ENCODE measurements at regions not wholly inside any gene's neighbourhood (a gene's known extent, or its start where the extent isn't known, plus 50 kb on each side); places are given as distances from the start of the nearest gene placed in this dataset.

- intact Hi-C loops (cut with DNase I) = no loop called here
- 88% methylated on average over 1 of the region's 1 CpG for WGBS
- DNase-seq = no peak
Measured at GRCh38 chr10:88170628-88171027, 307.2 kb downstream of the PTEN start.

GRCh38 chr10:88172159-88172558 lies 308.7 kb downstream of the PTEN start:
- DNase-seq (no peak), ATAC-seq (no peak)
- no peak overlapping the region for H3K27ac ChIP-seq (ENCODE audit: low read length)
- H3K4me1 ChIP-seq (ENCODE audit: control insufficient read depth, insufficient read depth, low read length) = no peaks in the 10 kb centered on the region
- no peaks in the 10 kb centered on the region for H3K27me3 ChIP-seq (ENCODE audit: control insufficient read depth, insufficient read depth)
- 44% methylated on average over 1 of the region's 1 CpG for WGBS
- H3K4me3 ChIP-seq (ENCODE audit: low read length) = no peak overlapping the region
- intact Hi-C loops (cut with DNase I) = no loop called here
- H3K9me3 ChIP-seq (ENCODE audit: control insufficient read depth, low read length) = no peaks in the 10 kb centered on the region

More at GRCh38 chr10:88170628-88171027, 307.2 kb downstream of the PTEN start:
- no peak for ATAC-seq
- Histone ChIP-seq H3K27ac (ENCODE audit: low read length) (no peak overlapping the region), H3K9me3 (ENCODE audit: control insufficient read depth, low read length) (no peaks in the 10 kb centered on the region), H3K4me3 (ENCODE audit: low read length) (no peak overlapping the region), H3K27me3 (ENCODE audit: control insufficient read depth, insufficient read depth) (no peaks in the 10 kb centered on the region), H3K4me1 (ENCODE audit: control insufficient read depth, insufficient read depth, low read length) (peaks cover 3% of the 10 kb centered on the region)

GRCh38 chr10:88174391-88174790 lies 311.0 kb downstream of the PTEN start:
- Histone ChIP-seq H3K9me3 (ENCODE audit: control insufficient read depth, low read length) (peaks cover 2% of the 10 kb centered on the region), H3K27me3 (ENCODE audit: control insufficient read depth, insufficient read depth) (no peaks in the 10 kb centered on the region), H3K27ac (ENCODE audit: low read length) (no peak overlapping the region), H3K4me1 (ENCODE audit: control insufficient read depth, insufficient read depth, low read length) (no peaks in the 10 kb centered on the region), H3K4me3 (ENCODE audit: low read length) (no peak overlapping the region)
- DNase-seq = no peak
- 94% methylated on average over 5 of the region's 5 CpGs for WGBS
- intact Hi-C loops (cut with DNase I) = no loop called here
- ATAC-seq = no peak

- Histone ChIP-seq H3K27ac (ENCODE audit: low read length) (no peak overlapping the region), H3K9me3 (ENCODE audit: control insufficient read depth, low read length) (peaks cover 2% of the 10 kb centered on the region), H3K4me1 (ENCODE audit: control insufficient read depth, insufficient read depth, low read length) (no peaks in the 10 kb centered on the region), H3K4me3 (ENCODE audit: low read length) (no peak overlapping the region), H3K27me3 (ENCODE audit: control insufficient read depth, insufficient read depth) (no peaks in the 10 kb centered on the region)
- DNase-seq (no peak), ATAC-seq (no peak)
- intact Hi-C loops (cut with DNase I) = no loop called here
Measured at GRCh38 chr10:88178758-88179157, 315.3 kb downstream of the PTEN start.

GRCh38 chr10:88179831-88180230 lies 316.4 kb downstream of the PTEN start:
- no peaks in the 10 kb centered on the region for H3K27me3 ChIP-seq (ENCODE audit: control insufficient read depth, insufficient read depth)
- no peak overlapping the region for H3K4me3 ChIP-seq (ENCODE audit: low read length)
- DNase-seq (no peak), ATAC-seq (no peak)
- 88% methylated on average over 3 of the region's 3 CpGs for WGBS
- no peaks in the 10 kb centered on the region for H3K4me1 ChIP-seq (ENCODE audit: control insufficient read depth, insufficient read depth, low read length)
- H3K27ac ChIP-seq (ENCODE audit: low read length) = no peak overlapping the region
- intact Hi-C loops (cut with DNase I) = no loop called here
- H3K9me3 ChIP-seq (ENCODE audit: control insufficient read depth, low read length) = peaks cover 2% of the 10 kb centered on the region

- Histone ChIP-seq H3K4me1 (ENCODE audit: control insufficient read depth, insufficient read depth, low read length) (no peaks in the 10 kb centered on the region), H3K9me3 (ENCODE audit: control insufficient read depth, low read length) (peaks cover 2% of the 10 kb centered on the region), H3K27me3 (ENCODE audit: control insufficient read depth, insufficient read depth) (no peaks in the 10 kb centered on the region), H3K4me3 (ENCODE audit: low read length) (no peak overlapping the region), H3K27ac (ENCODE audit: low read length) (no peak overlapping the region)
- 79% methylated on average over 3 of the region's 3 CpGs for WGBS
- ATAC-seq (no peak), DNase-seq (no peak)
- intact Hi-C loops (cut with DNase I) = no loop called here
Measured at GRCh38 chr10:88181902-88182600, 318.6 kb downstream of the PTEN start.

- intact Hi-C loops (cut with DNase I) = no loop called here
- ATAC-seq = no peak
- Histone ChIP-seq H3K4me3 (ENCODE audit: low read length) (no peak overlapping the region), H3K4me1 (ENCODE audit: control insufficient read depth, insufficient read depth, low read length) (no peaks in the 10 kb centered on the region), H3K9me3 (ENCODE audit: control insufficient read depth, low read length) (peaks cover 2% of the 10 kb centered on the region), H3K27ac (ENCODE audit: low read length) (no peak overlapping the region), H3K27me3 (ENCODE audit: control insufficient read depth, insufficient read depth) (no peaks in the 10 kb centered on the region)
- no peak for DNase-seq
Measured at GRCh38 chr10:88182601-88182930, 319.1 kb downstream of the PTEN start.

- intact Hi-C loops (cut with DNase I) = no loop called here
- H3K9me3 ChIP-seq (ENCODE audit: control insufficient read depth, low read length) = no peaks in the 10 kb centered on the region
Measured at GRCh38 chr10:88184543-88185297, 321.3 kb downstream of the PTEN start.

GRCh38 chr10:88185830-88186229 lies 322.4 kb downstream of the PTEN start:
- intact Hi-C loops (cut with DNase I) = no loop called here
- Histone ChIP-seq H3K4me1 (ENCODE audit: control insufficient read depth, insufficient read depth, low read length) (peaks cover 2% of the 10 kb centered on the region), H3K9me3 (ENCODE audit: control insufficient read depth, low read length) (no peaks in the 10 kb centered on the region), H3K27ac (ENCODE audit: low read length) (no peak overlapping the region), H3K4me3 (ENCODE audit: low read length) (no peak overlapping the region), H3K27me3 (ENCODE audit: control insufficient read depth, insufficient read depth) (no peaks in the 10 kb centered on the region)
- 54% methylated on average over 2 of the region's 2 CpGs for WGBS
- ATAC-seq (no peak), DNase-seq (no peak)

More at GRCh38 chr10:88184543-88185297, 321.3 kb downstream of the PTEN start:
- DNase-seq = no peak
- Histone ChIP-seq H3K4me3 (ENCODE audit: low read length) (no peak overlapping the region), H3K4me1 (ENCODE audit: control insufficient read depth, insufficient read depth, low read length) (no peaks in the 10 kb centered on the region), H3K27ac (ENCODE audit: low read length) (no peak overlapping the region), H3K27me3 (ENCODE audit: control insufficient read depth, insufficient read depth) (no peaks in the 10 kb centered on the region)
- 94% methylated on average over 3 of the region's 3 CpGs for WGBS
- ATAC-seq = no peak

GRCh38 chr10:88186335-88186734 lies 322.9 kb downstream of the PTEN start:
- no peak for DNase-seq
- peak; percentile 61 to 63 for ATAC-seq
- Histone ChIP-seq H3K27me3 (ENCODE audit: control insufficient read depth, insufficient read depth) (no peaks in the 10 kb centered on the region), H3K4me1 (ENCODE audit: control insufficient read depth, insufficient read depth, low read length) (peaks cover 2% of the 10 kb centered on the region), H3K4me3 (ENCODE audit: low read length) (no peak overlapping the region), H3K9me3 (ENCODE audit: control insufficient read depth, low read length) (no peaks in the 10 kb centered on the region), H3K27ac (ENCODE audit: low read length) (no peak overlapping the region)
- intact Hi-C loops (cut with DNase I) = no loop called here
- WGBS = 48% methylated on average over 2 of the region's 2 CpGs

GRCh38 chr10:88187472-88187871 lies 324.0 kb downstream of the PTEN start:
- Histone ChIP-seq H3K27ac (ENCODE audit: low read length) (no peak overlapping the region), H3K4me1 (ENCODE audit: control insufficient read depth, insufficient read depth, low read length) (peaks cover 2% of the 10 kb centered on the region), H3K4me3 (ENCODE audit: low read length) (no peak overlapping the region), H3K9me3 (ENCODE audit: control insufficient read depth, low read length) (no peaks in the 10 kb centered on the region), H3K27me3 (ENCODE audit: control insufficient read depth, insufficient read depth) (no peaks in the 10 kb centered on the region)
- ATAC-seq (no peak), DNase-seq (no peak)
- intact Hi-C loops (cut with DNase I) = no loop called here
- 84% methylated on average over 2 of the region's 2 CpGs for WGBS

Data from right cardiac atrium (tissue), 5 donors.